ENCODE measurements at regions not wholly inside any gene's neighbourhood (a gene's known extent, or its start where the extent isn't known, plus 50 kb on each side); places are given as distances from the start of the nearest gene placed in this dataset.

DNA sequence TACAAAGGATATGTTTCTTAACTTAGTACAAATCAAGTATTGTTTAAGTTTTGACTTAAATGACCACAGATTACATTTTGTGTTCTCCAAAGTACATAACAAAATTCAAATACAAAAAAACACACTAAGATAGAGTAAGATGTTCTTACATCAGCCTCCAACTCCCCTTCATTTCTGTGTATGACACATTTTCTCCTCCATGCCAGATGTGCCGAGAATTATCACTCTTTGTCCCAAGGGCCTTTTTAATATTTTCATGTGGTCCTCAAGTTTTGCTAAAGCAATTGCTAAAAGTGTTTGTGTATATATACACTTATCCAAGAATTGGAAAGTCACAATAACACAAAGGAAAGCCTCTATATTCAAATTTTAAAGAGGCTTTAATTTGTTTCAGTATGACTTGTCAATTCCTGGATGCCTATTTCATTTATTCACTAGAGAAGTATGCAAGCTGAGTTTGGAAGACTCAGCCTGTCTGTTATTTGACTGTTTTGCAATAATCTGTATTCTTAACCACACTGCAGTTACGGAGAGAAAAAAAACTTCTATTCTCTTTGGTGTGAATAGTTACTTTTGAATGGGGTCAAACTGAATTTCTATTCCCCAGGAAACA is 586.4 kb upstream of the SEMA3D start:
- H3K9me3 ChIP-seq = no peaks in the 10 kb centered on the region
- DNase-seq = no peak
- no peak overlapping the region for H3K4me3 ChIP-seq
- WGBS, 2 donors = 53 to 60% methylated on average over 2 of the region's 2 CpGs
- H3K36me3 ChIP-seq = no peaks in the 10 kb centered on the region
- intact Hi-C loops (cut with DNase I) = no loop called here
- no peaks in the 10 kb centered on the region for H3K27me3 ChIP-seq
- H3K27ac ChIP-seq = no peak overlapping the region
- H3K4me1 ChIP-seq = no peaks in the 10 kb centered on the region
- TF ChIP-seq, protein P1, sequence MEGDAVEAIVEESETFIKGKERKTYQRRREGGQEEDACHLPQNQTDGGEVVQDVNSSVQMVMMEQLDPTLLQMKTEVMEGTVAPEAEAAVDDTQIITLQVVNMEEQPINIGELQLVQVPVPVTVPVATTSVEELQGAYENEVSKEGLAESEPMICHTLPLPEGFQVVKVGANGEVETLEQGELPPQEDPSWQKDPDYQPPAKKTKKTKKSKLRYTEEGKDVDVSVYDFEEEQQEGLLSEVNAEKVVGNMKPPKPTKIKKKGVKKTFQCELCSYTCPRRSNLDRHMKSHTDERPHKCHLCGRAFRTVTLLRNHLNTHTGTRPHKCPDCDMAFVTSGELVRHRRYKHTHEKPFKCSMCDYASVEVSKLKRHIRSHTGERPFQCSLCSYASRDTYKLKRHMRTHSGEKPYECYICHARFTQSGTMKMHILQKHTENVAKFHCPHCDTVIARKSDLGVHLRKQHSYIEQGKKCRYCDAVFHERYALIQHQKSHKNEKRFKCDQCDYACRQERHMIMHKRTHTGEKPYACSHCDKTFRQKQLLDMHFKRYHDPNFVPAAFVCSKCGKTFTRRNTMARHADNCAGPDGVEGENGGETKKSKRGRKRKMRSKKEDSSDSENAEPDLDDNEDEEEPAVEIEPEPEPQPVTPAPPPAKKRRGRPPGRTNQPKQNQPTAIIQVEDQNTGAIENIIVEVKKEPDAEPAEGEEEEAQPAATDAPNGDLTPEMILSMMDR (IDR thresholded peaks at IDR 0.05) = no peak
- no peak for TF ChIP-seq POLR2A (IDR thresholded peaks at IDR 0.05)

DNA sequence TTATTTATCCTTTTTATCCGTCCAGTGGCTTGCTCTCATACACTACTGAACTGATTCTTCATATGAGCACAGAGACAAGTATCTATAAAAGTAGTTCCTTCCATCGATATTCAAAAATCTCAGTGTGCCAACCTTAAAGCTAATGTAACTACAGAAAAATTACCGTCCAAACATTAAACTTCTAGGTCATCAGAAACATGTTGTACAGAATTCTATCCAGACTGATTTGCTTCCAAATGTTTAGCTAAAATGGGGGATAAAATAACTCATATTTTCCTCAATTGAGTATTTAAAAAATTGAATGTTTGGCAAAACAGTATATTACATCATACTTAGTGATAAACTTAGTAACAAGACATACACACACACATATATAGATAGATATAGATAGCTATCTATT is 584.7 kb upstream of the SEMA3D start:
- no peaks in the 10 kb centered on the region for H3K9me3 ChIP-seq
- no peaks in the 10 kb centered on the region for H3K27me3 ChIP-seq
- no peak for DNase-seq
- H3K4me1 ChIP-seq = no peaks in the 10 kb centered on the region
- H3K27ac ChIP-seq = no peak overlapping the region
- WGBS, 2 donors = 71 to 74% methylated on average over 3 of the region's 3 CpGs
- TF ChIP-seq, protein P1 (IDR thresholded peaks at IDR 0.05) = no peak
- TF ChIP-seq POLR2A (IDR thresholded peaks at IDR 0.05) = no peak
- intact Hi-C loops (cut with DNase I) = no loop called here
- H3K36me3 ChIP-seq = no peaks in the 10 kb centered on the region
- H3K4me3 ChIP-seq = no peak overlapping the region

DNA sequence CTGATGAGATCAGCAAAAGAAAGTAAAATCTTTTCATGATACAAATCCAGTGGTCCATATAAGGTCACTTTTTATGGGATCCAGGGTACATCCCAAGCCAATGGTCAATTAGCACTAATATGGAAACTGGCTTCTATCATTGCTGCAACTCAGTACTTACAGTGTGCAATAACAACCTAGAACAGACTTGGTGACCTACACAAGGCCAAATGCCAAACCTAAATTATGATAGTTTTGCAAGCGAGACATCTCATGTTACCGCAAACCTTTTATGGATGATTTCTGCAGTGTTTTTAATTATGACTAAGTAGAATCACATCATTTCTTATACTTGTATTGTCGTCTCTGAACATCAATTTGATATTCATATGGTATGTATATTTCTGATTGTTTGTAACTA is 583.5 kb upstream of the SEMA3D start:
- no peaks in the 10 kb centered on the region for H3K27me3 ChIP-seq
- intact Hi-C loops (cut with DNase I) = no loop called here
- whole genome bisulfite sequencing, 2 donors = 89 to 90% methylated on average over 3 of the region's 3 CpGs
- no peaks in the 10 kb centered on the region for H3K9me3 ChIP-seq
- TF ChIP-seq POLR2A (IDR thresholded peaks at IDR 0.05) = no peak
- TF ChIP-seq, protein P1 (IDR thresholded peaks at IDR 0.05) = no peak
- no peaks in the 10 kb centered on the region for H3K4me1 ChIP-seq
- H3K4me3 ChIP-seq = no peak overlapping the region
- no peak for DNase-seq
- H3K36me3 ChIP-seq = no peaks in the 10 kb centered on the region
- no peak overlapping the region for H3K27ac ChIP-seq

DNA sequence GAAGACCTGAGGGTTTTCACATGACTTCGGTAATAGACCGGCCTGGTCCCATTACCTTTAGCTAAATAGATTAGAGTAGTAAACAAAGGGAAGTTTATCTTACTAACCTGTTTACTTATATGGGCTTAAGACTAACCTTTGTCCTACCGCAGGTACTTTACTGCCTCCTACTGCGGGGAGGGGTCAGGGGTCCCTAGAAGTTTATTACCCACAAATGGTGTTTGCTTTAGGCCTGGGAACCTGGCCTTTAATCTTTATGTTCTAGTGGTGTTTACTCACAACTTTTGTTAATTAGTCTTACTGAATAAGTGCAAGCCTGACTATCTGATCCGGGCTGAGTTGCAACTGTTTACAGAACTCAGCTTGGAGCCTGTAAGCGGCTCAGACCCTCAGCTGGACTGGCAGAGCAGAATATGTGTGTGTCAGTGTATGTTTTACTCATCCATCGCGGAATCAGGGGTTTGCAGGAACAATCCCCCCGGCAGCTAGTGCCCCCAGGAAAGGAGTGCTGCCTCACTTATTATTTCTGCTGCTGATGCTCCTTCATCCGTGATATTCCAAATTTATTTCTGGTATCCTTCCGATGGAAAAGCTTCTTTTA is 578.9 kb upstream of the SEMA3D start:
- H3K36me3 ChIP-seq = no peaks in the 10 kb centered on the region
- DNase-seq = no peak
- H3K4me3 ChIP-seq = no peak overlapping the region
- H3K4me1 ChIP-seq = no peaks in the 10 kb centered on the region
- no peak overlapping the region for H3K27ac ChIP-seq
- H3K27me3 ChIP-seq = no peaks in the 10 kb centered on the region
- TF ChIP-seq POLR2A (IDR thresholded peaks at IDR 0.05) = no peak
- TF ChIP-seq, protein P1 (IDR thresholded peaks at IDR 0.05) = no peak
- intact Hi-C loops (cut with DNase I) = no loop called here
- 48 to 58% methylated on average over 11 of the region's 11 CpGs for WGBS, 2 donors
- H3K9me3 ChIP-seq = no peaks in the 10 kb centered on the region

DNA sequence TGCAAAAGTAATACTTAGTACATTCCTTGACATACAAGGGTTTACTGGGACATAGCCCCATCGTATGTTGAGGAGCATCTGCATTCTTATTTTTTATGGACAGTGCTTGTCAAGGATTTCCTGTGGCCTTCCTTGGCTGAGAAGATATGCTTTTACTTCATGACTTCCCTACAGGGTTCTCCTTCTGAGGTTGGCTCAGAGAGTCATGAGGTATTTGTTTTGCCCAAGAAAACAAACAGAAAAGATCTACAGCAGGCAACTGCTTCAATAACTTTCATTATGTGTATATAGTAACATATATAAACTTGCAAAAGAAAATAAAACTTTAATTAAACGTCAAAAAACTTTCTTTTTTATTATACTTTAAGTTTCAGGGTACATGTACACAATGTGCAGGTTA is 577.2 kb upstream of the SEMA3D start:
- Histone ChIP-seq H3K9me3 (no peaks in the 10 kb centered on the region), H3K27ac (no peak overlapping the region), H3K4me3 (no peak overlapping the region), H3K4me1 (no peaks in the 10 kb centered on the region), H3K27me3 (no peaks in the 10 kb centered on the region), H3K36me3 (no peaks in the 10 kb centered on the region)
- intact Hi-C loops (cut with DNase I) = no loop called here
- 25 to 27% methylated on average over 2 of the region's 2 CpGs for WGBS, 2 donors
- no peak for DNase-seq
- TF ChIP-seq POLR2A (IDR thresholded peaks at IDR 0.05) = no peak
- TF ChIP-seq, protein P1 (IDR thresholded peaks at IDR 0.05) = no peak

Measured in esophagus squamous epithelium (tissue), 5 donors.